ENCODE measurements at regions not wholly inside any gene's neighbourhood (a gene's known extent, or its start where the extent isn't known, plus 50 kb on each side); places are given as distances from the start of the nearest gene placed in this dataset.
A peak's percentile ranks its signal among the peaks of the same experiment; 100 is the strongest.
"Not testable (repeated sequence)": the region's sequence is repeated elsewhere in the genome, so short reads cannot be mapped to it uniquely, and the experiment has no call there.

GRCh38 chr12:59370933-59371332 is 224.9 kb upstream of the SLC16A7 start:
- intact Hi-C loops (cut with DNase I), result no loop called here
- no peak for DNase-seq

- intact Hi-C loops (cut with DNase I), result no loop called here
- no peak for DNase-seq
These were observed 230.7 kb upstream of the SLC16A7 start for GRCh38 chr12:59365133-59365532.

- no peak for DNase-seq
These were observed 238.0 kb upstream of the SLC16A7 start for GRCh38 chr12:59357811-59358210.

GRCh38 chr12:59346248-59346647 is 249.6 kb upstream of the SLC16A7 start:
- DNase-seq; intact Hi-C loops (cut with DNase I): not testable (repeated sequence)

More at GRCh38 chr12:59357811-59358210, 238.0 kb upstream of the SLC16A7 start:
- intact Hi-C loops (cut with DNase I), result no loop called here

GRCh38 chr12:59345406-59345805 is 250.4 kb upstream of the SLC16A7 start:
- intact Hi-C loops (cut with DNase I), result no loop called here
- DNase-seq, result no peak

GRCh38 chr12:59344224-59344623 is 251.6 kb upstream of the SLC16A7 start:
- DNase-seq, result no peak
- intact Hi-C loops (cut with DNase I), result no loop called here

- intact Hi-C loops (cut with DNase I), result no loop called here
- no peak for DNase-seq
These were observed 266.4 kb upstream of the SLC16A7 start for GRCh38 chr12:59329462-59329861.

- intact Hi-C loops (cut with DNase I); DNase-seq: not testable (repeated sequence)
These were observed 267.3 kb upstream of the SLC16A7 start for GRCh38 chr12:59328395-59329075.

GRCh38 chr12:59326457-59326856 is 269.4 kb upstream of the SLC16A7 start:
- DNase-seq, result peak in 2 of 10 donors; percentile 57 to 75
- intact Hi-C loops (cut with DNase I), result not testable (repeated sequence)

GRCh38 chr12:59322473-59322872 is 273.4 kb upstream of the SLC16A7 start:
- intact Hi-C loops (cut with DNase I), result no loop called here
- DNase-seq, result peak; percentile 69 to 97 (median 86)

- intact Hi-C loops (cut with DNase I), result no loop called here
These were observed 274.6 kb upstream of the SLC16A7 start for GRCh38 chr12:59321278-59321677.

GRCh38 chr12:59320112-59320511 is 275.7 kb upstream of the SLC16A7 start:
- intact Hi-C loops (cut with DNase I), result no loop called here

More at GRCh38 chr12:59321278-59321677, 274.6 kb upstream of the SLC16A7 start:
- DNase-seq, result no peak

GRCh38 chr12:59318940-59319339 is 276.9 kb upstream of the SLC16A7 start:
- intact Hi-C loops (cut with DNase I), result no loop called here
- DNase-seq, result no peak

More at GRCh38 chr12:59320112-59320511, 275.7 kb upstream of the SLC16A7 start:
- DNase-seq, result no peak

GRCh38 chr12:59317598-59317997 is 278.2 kb upstream of the SLC16A7 start:
- no peak for DNase-seq
- intact Hi-C loops (cut with DNase I), result no loop called here

GRCh38 chr12:59316938-59317337 is 278.9 kb upstream of the SLC16A7 start:
- intact Hi-C loops (cut with DNase I), result no loop called here

GRCh38 chr12:59316354-59316753 is 279.5 kb upstream of the SLC16A7 start:
- intact Hi-C loops (cut with DNase I); DNase-seq: not testable (repeated sequence)

More at GRCh38 chr12:59316938-59317337, 278.9 kb upstream of the SLC16A7 start:
- DNase-seq, result no peak

GRCh38 chr12:59314209-59314608 is 281.6 kb upstream of the SLC16A7 start:
- intact Hi-C loops (cut with DNase I), result no loop called here
- DNase-seq, result no peak

GRCh38 chr12:59304077-59304721 is 291.6 kb upstream of the SLC16A7 start:
- DNase-seq, result no peak
- intact Hi-C loops (cut with DNase I), result no loop called here

- no peak for DNase-seq
- intact Hi-C loops (cut with DNase I), result no loop called here
These were observed 297.5 kb upstream of the SLC16A7 start for GRCh38 chr12:59298296-59298695.

- intact Hi-C loops (cut with DNase I), result no loop called here
- no peak for DNase-seq
These were observed 301.6 kb upstream of the SLC16A7 start for GRCh38 chr12:59294221-59294620.

- intact Hi-C loops (cut with DNase I), result no loop called here
- DNase-seq, result no peak
These were observed 312.8 kb upstream of the SLC16A7 start for GRCh38 chr12:59282999-59283398.

GRCh38 chr12:59273561-59273960 is 322.3 kb upstream of the SLC16A7 start:
- intact Hi-C loops (cut with DNase I); DNase-seq: not testable (repeated sequence)
